ENCODE measurements at regions not wholly inside any gene's neighbourhood (a gene's known extent, or its start where the extent isn't known, plus 50 kb on each side); places are given as distances from the start of the nearest gene placed in this dataset.

GRCh38 chr13:83634601-83635000 lies 247.7 kb downstream of the SLITRK1 start:
- intact Hi-C loops (cut with DNase I) = no loop called here
- no peak for DNase-seq
- TF ChIP-seq, protein P1, sequence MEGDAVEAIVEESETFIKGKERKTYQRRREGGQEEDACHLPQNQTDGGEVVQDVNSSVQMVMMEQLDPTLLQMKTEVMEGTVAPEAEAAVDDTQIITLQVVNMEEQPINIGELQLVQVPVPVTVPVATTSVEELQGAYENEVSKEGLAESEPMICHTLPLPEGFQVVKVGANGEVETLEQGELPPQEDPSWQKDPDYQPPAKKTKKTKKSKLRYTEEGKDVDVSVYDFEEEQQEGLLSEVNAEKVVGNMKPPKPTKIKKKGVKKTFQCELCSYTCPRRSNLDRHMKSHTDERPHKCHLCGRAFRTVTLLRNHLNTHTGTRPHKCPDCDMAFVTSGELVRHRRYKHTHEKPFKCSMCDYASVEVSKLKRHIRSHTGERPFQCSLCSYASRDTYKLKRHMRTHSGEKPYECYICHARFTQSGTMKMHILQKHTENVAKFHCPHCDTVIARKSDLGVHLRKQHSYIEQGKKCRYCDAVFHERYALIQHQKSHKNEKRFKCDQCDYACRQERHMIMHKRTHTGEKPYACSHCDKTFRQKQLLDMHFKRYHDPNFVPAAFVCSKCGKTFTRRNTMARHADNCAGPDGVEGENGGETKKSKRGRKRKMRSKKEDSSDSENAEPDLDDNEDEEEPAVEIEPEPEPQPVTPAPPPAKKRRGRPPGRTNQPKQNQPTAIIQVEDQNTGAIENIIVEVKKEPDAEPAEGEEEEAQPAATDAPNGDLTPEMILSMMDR (IDR thresholded peaks at IDR 0.05) = no peak

DNA sequence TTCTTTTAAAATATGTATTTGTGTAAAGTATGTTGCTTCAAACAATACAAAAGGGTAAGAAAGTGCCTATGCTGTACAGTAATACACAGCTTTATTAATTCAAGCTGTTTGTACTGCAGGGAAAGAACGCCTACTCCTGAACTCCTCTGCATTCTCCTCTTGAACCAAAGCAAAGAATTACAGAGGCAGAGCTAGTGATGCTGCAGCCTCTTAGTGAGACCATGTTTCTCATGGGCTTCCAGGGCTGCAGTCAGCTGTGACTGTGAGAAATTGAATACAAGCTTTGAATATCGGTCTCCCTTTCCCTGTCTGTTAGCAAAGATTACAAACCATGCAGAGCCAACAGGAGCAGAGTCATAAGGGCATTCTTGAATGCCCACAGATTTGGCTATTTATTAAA lies 248.5 kb downstream of the SLITRK1 start:
- Histone ChIP-seq H3K27me3 (no peaks in the 10 kb centered on the region), H3K4me1 (no peaks in the 10 kb centered on the region)
- intact Hi-C loops (cut with DNase I) = no loop called here

More at GRCh38 chr13:83634601-83635000, 247.7 kb downstream of the SLITRK1 start:
- Histone ChIP-seq H3K4me1 (no peaks in the 10 kb centered on the region), H3K36me3 (no peaks in the 10 kb centered on the region), H3K27me3 (no peaks in the 10 kb centered on the region), H3K9me3 (no peaks in the 10 kb centered on the region), H3K4me3 (no peak overlapping the region), H3K9ac (ENCODE audit: low read depth in 2 of 2, low read length in 2 of 2) (no peak overlapping the region), H3K27ac (no peak overlapping the region)

GRCh38 chr13:83622422-83622784 lies 259.9 kb downstream of the SLITRK1 start:
- TF ChIP-seq, protein P1 (IDR thresholded peaks at IDR 0.05) = no peak
- intact Hi-C loops (cut with DNase I) = no loop called here
- DNase-seq = no peak
- Histone ChIP-seq H3K9me3 (no peaks in the 10 kb centered on the region), H3K27me3 (no peaks in the 10 kb centered on the region), H3K27ac (no peak overlapping the region), H3K36me3 (no peaks in the 10 kb centered on the region), H3K9ac (ENCODE audit: low read depth in 2 of 2, low read length in 2 of 2) (no peak overlapping the region), H3K4me3 (no peak overlapping the region), H3K4me1 (no peaks in the 10 kb centered on the region)

More for the DNA sequence above, 248.5 kb downstream of the SLITRK1 start:
- Histone ChIP-seq H3K36me3 (no peaks in the 10 kb centered on the region), H3K4me3 (no peak overlapping the region), H3K9me3 (no peaks in the 10 kb centered on the region), H3K9ac (ENCODE audit: low read depth in 2 of 2, low read length in 2 of 2) (no peak overlapping the region), H3K27ac (no peak overlapping the region)
- no peak for DNase-seq
- TF ChIP-seq, protein P1 (IDR thresholded peaks at IDR 0.05) = no peak

- H3K4me3 ChIP-seq = no peak overlapping the region
- no peaks in the 10 kb centered on the region for H3K9me3 ChIP-seq
- no peaks in the 10 kb centered on the region for H3K4me1 ChIP-seq
- no peak overlapping the region for H3K9ac ChIP-seq (ENCODE audit: low read depth in 2 of 2, low read length in 2 of 2)
- H3K27ac ChIP-seq = no peak overlapping the region
- no peaks in the 10 kb centered on the region for H3K36me3 ChIP-seq
- intact Hi-C loops (cut with DNase I) = no loop called here
- no peak for DNase-seq
- H3K27me3 ChIP-seq = no peaks in the 10 kb centered on the region
- TF ChIP-seq, protein P1 (IDR thresholded peaks at IDR 0.05) = no peak
Measured at GRCh38 chr13:83621765-83622421, 260.4 kb downstream of the SLITRK1 start.

- no peaks in the 10 kb centered on the region for H3K4me1 ChIP-seq
- no peaks in the 10 kb centered on the region for H3K36me3 ChIP-seq
- no peak for DNase-seq
- no peak overlapping the region for H3K27ac ChIP-seq
- H3K4me3 ChIP-seq = no peak overlapping the region
- H3K9ac ChIP-seq (ENCODE audit: low read depth in 2 of 2, low read length in 2 of 2) = no peak overlapping the region
- H3K9me3 ChIP-seq = no peaks in the 10 kb centered on the region
- intact Hi-C loops (cut with DNase I) = no loop called here
- TF ChIP-seq, protein P1 (IDR thresholded peaks at IDR 0.05) = no peak
- H3K27me3 ChIP-seq = no peaks in the 10 kb centered on the region
Measured at GRCh38 chr13:83620530-83621220, 261.6 kb downstream of the SLITRK1 start.

All from colonic mucosa (tissue), 4 donors.